ENCODE measurements at regions not wholly inside any gene's neighbourhood (a gene's known extent, or its start where the extent isn't known, plus 50 kb on each side); places are given as distances from the start of the nearest gene placed in this dataset.

DNA sequence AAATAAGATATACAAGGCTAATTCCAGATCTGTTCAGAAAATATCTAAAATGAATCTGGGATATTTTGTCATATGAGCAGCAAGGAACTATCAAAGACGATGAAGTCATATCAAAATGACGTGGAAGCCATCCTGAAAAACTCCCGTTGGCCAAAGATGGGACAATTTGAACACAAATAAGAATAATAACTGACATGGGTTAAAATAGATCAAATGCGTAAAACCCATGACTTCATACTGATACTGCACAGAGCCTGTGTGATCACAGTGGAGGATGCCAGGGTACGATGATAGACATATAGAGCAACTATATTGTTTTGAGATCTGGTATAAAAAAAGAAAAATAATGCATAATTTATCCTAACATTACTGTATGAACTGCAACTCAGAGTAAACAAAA, 51.0 kb upstream of the PIP5K1B start:
- no peaks in the 10 kb centered on the region for H3K9me1 ChIP-seq (replicated peaks; ENCODE audit: control insufficient read depth, extremely low read depth, insufficient read depth, low read length)
- TF ChIP-seq CTCF (IDR thresholded peaks at IDR 0.05; ENCODE audit: extremely low read depth in 1 of 2, insufficient read depth in 1 of 2, low read depth in 1 of 2, low read length in 2 of 2) (no peak), MYC (IDR thresholded peaks at IDR 0.05; ENCODE audit: low read depth, low read length) (no peak), GATA2 (IDR thresholded peaks at IDR 0.05; ENCODE audit: insufficient read depth, insufficient read length, low read depth, low read length) (no peak), POLR2AphosphoS5 (IDR thresholded peaks at IDR 0.05; ENCODE audit: insufficient read depth, low read depth, low read length) (no peak)
- H3K9ac ChIP-seq (replicated peaks; ENCODE audit: extremely low read depth, insufficient read depth, low read length), result no peak overlapping the region
- no peak overlapping the region for H3K27ac ChIP-seq (ENCODE audit: insufficient read depth, low read depth, low read length)
- H3K4me2 ChIP-seq (ENCODE audit: insufficient read depth, low read length), result no peak overlapping the region
- H3K4me1 ChIP-seq (ENCODE audit: control insufficient read depth, extremely low read depth, insufficient read depth, low read length), result no peaks in the 10 kb centered on the region
- dilution Hi-C loops (cut with MboI; ENCODE audit: extremely low pct_ligation_motif_present, low sequenced_read_pairs), result no loop called here
- no peak overlapping the region for H2AFZ ChIP-seq (ENCODE audit: low read depth, low read length)
- no peaks in the 10 kb centered on the region for H3K36me3 ChIP-seq (ENCODE audit: control insufficient read depth in 2 of 2, extremely low read depth in 1 of 2, insufficient read depth in 2 of 2, low read length in 2 of 2)
- peaks cover 0 to 4% of the 10 kb centered on the region in 2 experiments for H3K27me3 ChIP-seq (ENCODE audit: control insufficient read depth in 2 of 2, insufficient read depth in 2 of 2, low read length in 2 of 2)
- no peaks in the 10 kb centered on the region for H3K9me3 ChIP-seq (replicated peaks; ENCODE audit: control insufficient read depth, insufficient read depth, low read length)
- intact Hi-C loops (cut with micrococcal nuclease), result no loop called here
- BruUV-seq (replicated peaks), result no TSS peak
- ChIA-PET POLR2A (no interaction called here), CTCF (no interaction called here)
- no peak overlapping the region for H3K4me3 ChIP-seq (replicated peaks in 1 of 3; ENCODE audit: insufficient read depth in 1 of 3, low read depth in 1 of 3, low read length in 3 of 3)
- no peaks in the 10 kb centered on the region for H4K20me1 ChIP-seq (replicated peaks; ENCODE audit: control insufficient read depth, extremely low read depth, insufficient read depth, low read length)
- H3K79me2 ChIP-seq (ENCODE audit: control insufficient read depth, insufficient read depth, low read length), result no peaks in the 10 kb centered on the region
- DNase-seq (ENCODE audit: low read depth, low spot score) (no peak), FAIRE-seq (no peak)

All from endothelial cell of umbilical vein (primary cell).